IMR-90 (cell line): ENCODE measurements at regions not wholly inside any gene's neighbourhood (a gene's known extent, or its start where the extent isn't known, plus 50 kb on each side); places are given as distances from the start of the nearest gene placed in this dataset.

Source experiments
- CTCF ChIP-seq: conservative IDR thresholded peaks from 2 replicates; pipeline ENCODE4 v1.5.1; 2012; ENCODE audit warnings: mild to moderate bottlenecking, low read depth, low read length, improper control_type of control experiment
- ELK1 ChIP-seq: fragments of 150-350 bp; IDR thresholded peaks from 2 replicates; pipeline ENCODE4 v1.6.1; 2016; ENCODE audit warnings: low read depth, mild to moderate bottlenecking, low read length, moderate library complexity, borderline replicate concordance
- MAFK ChIP-seq: IDR thresholded peaks from 2 replicates; pipeline ENCODE4 v1.6.1; 2012; ENCODE audit warnings: low read depth, low read length, improper control_type of control experiment
- MXI1 ChIP-seq: IDR thresholded peaks from 2 replicates; pipeline ENCODE4 v1.6.1; 2012; ENCODE audit warnings: low read depth, mild to moderate bottlenecking, low read length, moderate library complexity, borderline replicate concordance
- POLR2A ChIP-seq: IDR thresholded peaks from 2 replicates; pipeline ENCODE4 v1.6.1; 2012; ENCODE audit warnings: mild to moderate bottlenecking, low read depth, low read length
- RAD21 ChIP-seq: IDR thresholded peaks from 2 replicates; pipeline ENCODE4 v1.6.1; 2012; ENCODE audit warnings: low read length, improper control_type of control experiment
- RFX5 ChIP-seq: IDR thresholded peaks from 2 replicates; pipeline ENCODE4 v1.8.0; 2012; ENCODE audit warnings: low read depth, mild to moderate bottlenecking, low read length, moderate library complexity

GRCh38 chr13:54758795-54759194 lies 1730.2 kb downstream of the OLFM4 start:
- no peak for TF ChIP-seq MAFK
- no peak for TF ChIP-seq RFX5
- no peak for TF ChIP-seq POLR2A
- TF ChIP-seq CTCF, result no peak
- TF ChIP-seq RAD21, result no peak
- no peak for TF ChIP-seq ELK1
- TF ChIP-seq MXI1, result no peak
